WTC11 (cell line): ENCODE measurements at regions not wholly inside any gene's neighbourhood (a gene's known extent, or its start where the extent isn't known, plus 50 kb on each side); places are given as distances from the start of the nearest gene placed in this dataset.

ENCODE experiments used
- CREB1 ChIP-seq: sonication (generic); formaldehyde crosslinking; IDR thresholded peaks from 2 replicates; pipeline ENCODE4 v1.8.0; 2023; ENCODE audit warnings: mild to moderate bottlenecking, missing genetic modification reagents
- CTCF ChIP-seq: fragments of 200-600 bp; IDR thresholded peaks from 2 replicates; pipeline ENCODE4 v1.8.0; 2022; ENCODE audit warnings: antibody characterized with exemption
- NFATC4 ChIP-seq: fragments of 250-450 bp; sonication (Bioruptor Pico); IDR thresholded peaks from 2 replicates; pipeline ENCODE4 v1.9.0; 2021; ENCODE audit warnings: mild to moderate bottlenecking

- TF ChIP-seq CREB1 (CRISPR knock-in tag) (no peak), CTCF (no peak), NFATC4 (CRISPR knock-in tag) (no peak)
Measured at GRCh38 chrX:67044029-67044653, 405.3 kb upstream of the EDA2R start.
